Loucy (cell line): ENCODE measurements at regions not wholly inside any gene's neighbourhood (a gene's known extent, or its start where the extent isn't known, plus 50 kb on each side); places are given as distances from the start of the nearest gene placed in this dataset.

Experiments
- CTCF ChIP-seq: fragments of 200-600 bp; sonication (generic); conservative IDR thresholded peaks from 2 replicates; pipeline ENCODE4 v1.5.1; 2014; ENCODE audit warnings: mild to moderate bottlenecking, antibody characterized with exemption, low read length
- EZH2phosphoT487 ChIP-seq: fragments of 200-600 bp; IDR thresholded peaks from 2 replicates; pipeline ENCODE4 v1.6.1; 2018; ENCODE audit warnings: antibody characterized with exemption, mild to moderate bottlenecking, moderate library complexity, borderline replicate concordance

- TF ChIP-seq CTCF (no peak), EZH2phosphoT487 (no peak)
Measured at GRCh38 chr5:163377982-163378381, 59.4 kb upstream of the CCNG1 start.
